Vagina (tissue), 2 donors: ENCODE measurements at regions not wholly inside any gene's neighbourhood (a gene's known extent, or its start where the extent isn't known, plus 50 kb on each side); places are given as distances from the start of the nearest gene placed in this dataset.

Source experiments
- POLR2A ChIP-seq, 2 donors: fragments of 450-650 bp; IDR thresholded peaks; one replicate each; pipeline ENCODE4 v1.6.1; 2017; ENCODE audit warnings: antibody characterized with exemption in 2 of 2, mild to moderate bottlenecking in 2 of 2, moderate library complexity in 2 of 2
- TF ChIP-seq, protein P1 (sequence below), 3 experiments: fragments of 450-650 bp in 2 of 3; fragments of 200-600 bp in 1 of 3; sonication (generic) in 1 of 3; IDR thresholded peaks; one replicate each; pipeline ENCODE4 v1.5.1; 2017 to 2019; ENCODE audit warnings: antibody characterized with exemption in 3 of 3, mild to moderate bottlenecking in 2 of 3, moderate library complexity in 2 of 3

DNA sequence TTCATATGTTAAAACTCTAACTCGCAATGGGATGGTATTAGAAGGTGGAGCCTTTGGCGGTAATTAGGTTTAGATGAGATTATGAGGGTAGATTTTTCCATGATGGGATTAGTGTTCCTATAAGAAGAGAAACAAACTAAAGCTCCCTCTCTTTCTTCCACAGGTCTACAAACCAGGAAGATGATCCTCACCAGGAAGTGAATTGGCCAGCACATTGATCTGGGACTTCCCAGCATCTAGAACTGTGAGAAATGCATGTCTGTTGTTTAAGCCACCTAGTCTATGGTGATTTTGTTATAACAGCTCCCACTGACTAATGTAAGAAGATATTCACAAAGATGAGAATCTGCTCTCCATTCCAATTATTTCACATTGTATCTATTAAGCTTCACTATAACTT lies 2266.9 kb downstream of the PCDH7 start:
- TF ChIP-seq, protein P1, sequence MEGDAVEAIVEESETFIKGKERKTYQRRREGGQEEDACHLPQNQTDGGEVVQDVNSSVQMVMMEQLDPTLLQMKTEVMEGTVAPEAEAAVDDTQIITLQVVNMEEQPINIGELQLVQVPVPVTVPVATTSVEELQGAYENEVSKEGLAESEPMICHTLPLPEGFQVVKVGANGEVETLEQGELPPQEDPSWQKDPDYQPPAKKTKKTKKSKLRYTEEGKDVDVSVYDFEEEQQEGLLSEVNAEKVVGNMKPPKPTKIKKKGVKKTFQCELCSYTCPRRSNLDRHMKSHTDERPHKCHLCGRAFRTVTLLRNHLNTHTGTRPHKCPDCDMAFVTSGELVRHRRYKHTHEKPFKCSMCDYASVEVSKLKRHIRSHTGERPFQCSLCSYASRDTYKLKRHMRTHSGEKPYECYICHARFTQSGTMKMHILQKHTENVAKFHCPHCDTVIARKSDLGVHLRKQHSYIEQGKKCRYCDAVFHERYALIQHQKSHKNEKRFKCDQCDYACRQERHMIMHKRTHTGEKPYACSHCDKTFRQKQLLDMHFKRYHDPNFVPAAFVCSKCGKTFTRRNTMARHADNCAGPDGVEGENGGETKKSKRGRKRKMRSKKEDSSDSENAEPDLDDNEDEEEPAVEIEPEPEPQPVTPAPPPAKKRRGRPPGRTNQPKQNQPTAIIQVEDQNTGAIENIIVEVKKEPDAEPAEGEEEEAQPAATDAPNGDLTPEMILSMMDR (IDR thresholded peaks at IDR 0.05): no peak
- no peak for TF ChIP-seq POLR2A (IDR thresholded peaks at IDR 0.05)
